ENCODE measurements at regions not wholly inside any gene's neighbourhood (a gene's known extent, or its start where the extent isn't known, plus 50 kb on each side); places are given as distances from the start of the nearest gene placed in this dataset.

GRCh38 chr10:120748519-120748918, 102.6 kb upstream of the WDR11 start:
- H3K27me3 ChIP-seq (ENCODE audit: insufficient read depth, low read length) = no peaks in the 10 kb centered on the region
- WGBS (ENCODE audit: extremely low coverage, insufficient coverage, insufficient read length) = no CpG with 5 or more reads among the region's 2 CpGs
- peaks cover 2% of the 10 kb centered on the region for H3K9me3 ChIP-seq (ENCODE audit: insufficient read depth, low read depth, low read length)
- H3K4me1 ChIP-seq (ENCODE audit: control insufficient read depth in 1 of 2, insufficient read depth in 2 of 2, low read length in 2 of 2) = no peaks in the 10 kb centered on the region
- H3K27ac ChIP-seq (ENCODE audit: low read depth, low read length) = no peak overlapping the region
- H3K36me3 ChIP-seq (ENCODE audit: control insufficient read depth in 1 of 2, insufficient read depth in 2 of 2, low read length in 2 of 2) = no peaks in the 10 kb centered on the region
- no peak overlapping the region for H3K4ac ChIP-seq (ENCODE audit: low read depth, low read length)
- H4K12ac ChIP-seq (ENCODE audit: low read depth, low read length) = no peak overlapping the region
- H2BK120ac ChIP-seq (ENCODE audit: insufficient read depth, low read length, poor library complexity) = no peak overlapping the region
- H3K4me3 ChIP-seq (ENCODE audit: low read depth, low read length) = no peak overlapping the region
- no peaks in the 10 kb centered on the region for H3K79me2 ChIP-seq (ENCODE audit: control insufficient read depth, insufficient read depth, low read length, poor library complexity)
- H2BK12ac ChIP-seq (ENCODE audit: low read length) = no peak overlapping the region
- H2AFZ ChIP-seq (ENCODE audit: insufficient read depth, low read length, poor library complexity) = no peak overlapping the region
- no peak overlapping the region for H2BK5ac ChIP-seq (ENCODE audit: low read depth, low read length, poor library complexity)
- no peak overlapping the region for H4K91ac ChIP-seq (ENCODE audit: low read depth, low read length)
- no peaks in the 10 kb centered on the region for H3K79me1 ChIP-seq (ENCODE audit: low read length)
- no peak overlapping the region for H2AK5ac ChIP-seq (ENCODE audit: low read length)
- H3K23ac ChIP-seq (ENCODE audit: low read length) = no peak overlapping the region
- no peak overlapping the region for H3K18ac ChIP-seq (ENCODE audit: low read length)
- no peak overlapping the region for H3K9ac ChIP-seq (ENCODE audit: low read length)
- H3K4me2 ChIP-seq (ENCODE audit: low read length) = no peak overlapping the region
- no peak overlapping the region for H4K8ac ChIP-seq (ENCODE audit: low read depth, low read length)
- no peak overlapping the region for H3K14ac ChIP-seq (ENCODE audit: low read length)
- DNase-seq = no peak

- Histone ChIP-seq H3K27ac (ENCODE audit: low read depth, low read length) (no peak overlapping the region), H2BK5ac (ENCODE audit: low read depth, low read length, poor library complexity) (no peak overlapping the region), H3K4me3 (ENCODE audit: low read depth, low read length) (no peak overlapping the region), H3K79me1 (ENCODE audit: low read length) (no peaks in the 10 kb centered on the region), H3K9ac (ENCODE audit: low read length) (no peak overlapping the region), H2AFZ (ENCODE audit: insufficient read depth, low read length, poor library complexity) (no peak overlapping the region), H2BK12ac (ENCODE audit: low read length) (no peak overlapping the region), H3K4ac (ENCODE audit: low read depth, low read length) (no peak overlapping the region), H3K18ac (ENCODE audit: low read length) (no peak overlapping the region), H4K12ac (ENCODE audit: low read depth, low read length) (no peak overlapping the region), H4K91ac (ENCODE audit: low read depth, low read length) (no peak overlapping the region), H4K8ac (ENCODE audit: low read depth, low read length) (no peak overlapping the region), H3K4me2 (ENCODE audit: low read length) (no peak overlapping the region), H3K4me1 (ENCODE audit: control insufficient read depth in 1 of 2, insufficient read depth in 2 of 2, low read length in 2 of 2) (no peaks in the 10 kb centered on the region), H2BK120ac (ENCODE audit: insufficient read depth, low read length, poor library complexity) (no peak overlapping the region), H3K23ac (ENCODE audit: low read length) (no peak overlapping the region), H3K14ac (ENCODE audit: low read length) (no peak overlapping the region), H3K27me3 (ENCODE audit: insufficient read depth, low read length) (no peaks in the 10 kb centered on the region), H3K9me3 (ENCODE audit: insufficient read depth, low read depth, low read length) (peaks cover 2% of the 10 kb centered on the region), H3K79me2 (ENCODE audit: control insufficient read depth, insufficient read depth, low read length, poor library complexity) (no peaks in the 10 kb centered on the region), H3K36me3 (ENCODE audit: control insufficient read depth in 1 of 2, insufficient read depth in 2 of 2, low read length in 2 of 2) (no peaks in the 10 kb centered on the region), H2AK5ac (ENCODE audit: low read length) (no peak overlapping the region)
- no CpG with 5 or more reads among the region's 2 CpGs for WGBS (ENCODE audit: extremely low coverage, insufficient coverage, insufficient read length)
- no peak for DNase-seq
These were observed 102.1 kb upstream of the WDR11 start for GRCh38 chr10:120749072-120749471.

GRCh38 chr10:120749856-120750566, 101.2 kb upstream of the WDR11 start:
- no peak overlapping the region for H3K4me2 ChIP-seq (ENCODE audit: low read length)
- no peaks in the 10 kb centered on the region for H3K27me3 ChIP-seq (ENCODE audit: insufficient read depth, low read length)
- no peak overlapping the region for H3K14ac ChIP-seq (ENCODE audit: low read length)
- H4K12ac ChIP-seq (ENCODE audit: low read depth, low read length) = no peak overlapping the region
- no peak overlapping the region for H3K23ac ChIP-seq (ENCODE audit: low read length)
- peaks cover 2% of the 10 kb centered on the region for H3K9me3 ChIP-seq (ENCODE audit: insufficient read depth, low read depth, low read length)
- DNase-seq = peak in 1 of 2 donors; percentile 21
- H3K4me3 ChIP-seq (ENCODE audit: low read depth, low read length) = no peak overlapping the region
- H2BK120ac ChIP-seq (ENCODE audit: insufficient read depth, low read length, poor library complexity) = no peak overlapping the region
- H4K91ac ChIP-seq (ENCODE audit: low read depth, low read length) = no peak overlapping the region
- H4K8ac ChIP-seq (ENCODE audit: low read depth, low read length) = no peak overlapping the region
- H3K27ac ChIP-seq (ENCODE audit: low read depth, low read length) = no peak overlapping the region
- WGBS (ENCODE audit: extremely low coverage, insufficient coverage, insufficient read length) = 100% methylated on average over 2 of the region's 11 CpGs
- no peaks in the 10 kb centered on the region for H3K79me2 ChIP-seq (ENCODE audit: control insufficient read depth, insufficient read depth, low read length, poor library complexity)
- H2BK12ac ChIP-seq (ENCODE audit: low read length) = no peak overlapping the region
- H2AFZ ChIP-seq (ENCODE audit: insufficient read depth, low read length, poor library complexity) = no peak overlapping the region
- no peak overlapping the region for H3K18ac ChIP-seq (ENCODE audit: low read length)
- no peaks in the 10 kb centered on the region for H3K36me3 ChIP-seq (ENCODE audit: control insufficient read depth in 1 of 2, insufficient read depth in 2 of 2, low read length in 2 of 2)
- H3K79me1 ChIP-seq (ENCODE audit: low read length) = no peaks in the 10 kb centered on the region
- H3K4ac ChIP-seq (ENCODE audit: low read depth, low read length) = no peak overlapping the region
- H3K4me1 ChIP-seq (ENCODE audit: control insufficient read depth in 1 of 2, insufficient read depth in 2 of 2, low read length in 2 of 2) = no peaks in the 10 kb centered on the region
- H3K9ac ChIP-seq (ENCODE audit: low read length) = no peak overlapping the region
- H2AK5ac ChIP-seq (ENCODE audit: low read length) = no peak overlapping the region
- H2BK5ac ChIP-seq (ENCODE audit: low read depth, low read length, poor library complexity) = no peak overlapping the region

GRCh38 chr10:120755771-120756170, 95.4 kb upstream of the WDR11 start:
- no peak for DNase-seq
- H3K9ac ChIP-seq (ENCODE audit: low read length) = no peak overlapping the region
- H3K4me2 ChIP-seq (ENCODE audit: low read length) = no peak overlapping the region

More at GRCh38 chr10:120755771-120756170, 95.4 kb upstream of the WDR11 start:
- Histone ChIP-seq H3K9me3 (ENCODE audit: insufficient read depth, low read depth, low read length) (no peaks in the 10 kb centered on the region), H3K79me2 (ENCODE audit: control insufficient read depth, insufficient read depth, low read length, poor library complexity) (no peaks in the 10 kb centered on the region), H3K4ac (ENCODE audit: low read depth, low read length) (no peak overlapping the region), H3K4me3 (ENCODE audit: low read depth, low read length) (no peak overlapping the region), H4K91ac (ENCODE audit: low read depth, low read length) (no peak overlapping the region), H3K18ac (ENCODE audit: low read length) (no peak overlapping the region), H2BK120ac (ENCODE audit: insufficient read depth, low read length, poor library complexity) (no peak overlapping the region), H3K79me1 (ENCODE audit: low read length) (no peaks in the 10 kb centered on the region), H3K36me3 (ENCODE audit: control insufficient read depth in 1 of 2, insufficient read depth in 2 of 2, low read length in 2 of 2) (no peaks in the 10 kb centered on the region), H3K27me3 (ENCODE audit: insufficient read depth, low read length) (no peaks in the 10 kb centered on the region), H4K12ac (ENCODE audit: low read depth, low read length) (no peak overlapping the region), H4K8ac (ENCODE audit: low read depth, low read length) (no peak overlapping the region), H3K14ac (ENCODE audit: low read length) (no peak overlapping the region), H2AFZ (ENCODE audit: insufficient read depth, low read length, poor library complexity) (no peak overlapping the region), H3K4me1 (ENCODE audit: control insufficient read depth in 1 of 2, insufficient read depth in 2 of 2, low read length in 2 of 2) (no peaks in the 10 kb centered on the region), H2BK12ac (ENCODE audit: low read length) (no peak overlapping the region), H3K23ac (ENCODE audit: low read length) (no peak overlapping the region), H2BK5ac (ENCODE audit: low read depth, low read length, poor library complexity) (no peak overlapping the region), H3K27ac (ENCODE audit: low read depth, low read length) (no peak overlapping the region), H2AK5ac (ENCODE audit: low read length) (no peak overlapping the region)

Data from trophoblast cell (in vitro differentiated cells and primary cell).